NCI-H1930 (cell line): ENCODE measurements at regions not wholly inside any gene's neighbourhood (a gene's known extent, or its start where the extent isn't known, plus 50 kb on each side); places are given as distances from the start of the nearest gene placed in this dataset.

Experiments used
- DNase-seq, 2 experiments: peaks; one replicate each; lab custom pipeline; 2025; lab: John Stamatoyannopoulos, UW

- no peak for DNase-seq
These were observed 388.8 kb upstream of the B3GAT1 start for GRCh38 chr11:134800826-134801225.

GRCh38 chr11:134800130-134800529 is 388.1 kb upstream of the B3GAT1 start:
- no peak for DNase-seq

GRCh38 chr11:134799386-134799785 is 387.3 kb upstream of the B3GAT1 start:
- DNase-seq: no peak

GRCh38 chr11:134797411-134798089 is 385.5 kb upstream of the B3GAT1 start:
- DNase-seq: no peak

GRCh38 chr11:134795017-134795416 is 383.0 kb upstream of the B3GAT1 start:
- no peak for DNase-seq

- DNase-seq: no peak
These were observed 382.1 kb upstream of the B3GAT1 start for GRCh38 chr11:134794192-134794591.

- DNase-seq: no peak
These were observed 380.6 kb upstream of the B3GAT1 start for GRCh38 chr11:134792677-134793076.

- no peak for DNase-seq
These were observed 380.0 kb upstream of the B3GAT1 start for GRCh38 chr11:134792044-134792443.

GRCh38 chr11:134791102-134791501 is 379.1 kb upstream of the B3GAT1 start:
- no peak for DNase-seq

- no peak for DNase-seq
These were observed 377.1 kb upstream of the B3GAT1 start for GRCh38 chr11:134789104-134789503.

GRCh38 chr11:134786636-134787035 is 374.6 kb upstream of the B3GAT1 start:
- DNase-seq: no peak

GRCh38 chr11:134785660-134786284 is 373.7 kb upstream of the B3GAT1 start:
- no peak for DNase-seq

- no peak for DNase-seq
These were observed 373.0 kb upstream of the B3GAT1 start for GRCh38 chr11:134785059-134785458.

GRCh38 chr11:134784568-134784967 is 372.5 kb upstream of the B3GAT1 start:
- no peak for DNase-seq

GRCh38 chr11:134784046-134784445 is 372.0 kb upstream of the B3GAT1 start:
- no peak for DNase-seq

- DNase-seq: no peak
These were observed 371.2 kb upstream of the B3GAT1 start for GRCh38 chr11:134783234-134783633.

- DNase-seq: no peak
These were observed 369.4 kb upstream of the B3GAT1 start for GRCh38 chr11:134781380-134781866.

GRCh38 chr11:134780486-134781147 is 368.6 kb upstream of the B3GAT1 start:
- DNase-seq: no peak

GRCh38 chr11:134779179-134779578 is 367.1 kb upstream of the B3GAT1 start:
- no peak for DNase-seq

GRCh38 chr11:134768463-134768862 is 356.4 kb upstream of the B3GAT1 start:
- DNase-seq: no peak

- no peak for DNase-seq
These were observed 353.5 kb upstream of the B3GAT1 start for GRCh38 chr11:134765565-134765964.

- DNase-seq: no peak
These were observed 352.9 kb upstream of the B3GAT1 start for GRCh38 chr11:134764966-134765365.

GRCh38 chr11:134764367-134764766 is 352.3 kb upstream of the B3GAT1 start:
- no peak for DNase-seq
